ENCODE measurements at regions not wholly inside any gene's neighbourhood (a gene's known extent, or its start where the extent isn't known, plus 50 kb on each side); places are given as distances from the start of the nearest gene placed in this dataset.

- DNase-seq (ENCODE audit: low read depth in 3 of 3) = no peak
Observed at GRCh38 chr22:49213731-49214352, 613.8 kb downstream of the BRD1 start.

- DNase-seq (ENCODE audit: low read depth in 3 of 3) = no peak
Observed at GRCh38 chr22:49212466-49212865, 615.2 kb downstream of the BRD1 start.

- no peak for DNase-seq (ENCODE audit: low read depth in 3 of 3)
Observed at GRCh38 chr22:49212002-49212401, 615.7 kb downstream of the BRD1 start.

GRCh38 chr22:49211176-49211575 is 616.5 kb downstream of the BRD1 start:
- no peak for DNase-seq (ENCODE audit: low read depth in 3 of 3)

GRCh38 chr22:49210606-49211005 is 617.1 kb downstream of the BRD1 start:
- no peak for DNase-seq (ENCODE audit: low read depth in 3 of 3)

DNA sequence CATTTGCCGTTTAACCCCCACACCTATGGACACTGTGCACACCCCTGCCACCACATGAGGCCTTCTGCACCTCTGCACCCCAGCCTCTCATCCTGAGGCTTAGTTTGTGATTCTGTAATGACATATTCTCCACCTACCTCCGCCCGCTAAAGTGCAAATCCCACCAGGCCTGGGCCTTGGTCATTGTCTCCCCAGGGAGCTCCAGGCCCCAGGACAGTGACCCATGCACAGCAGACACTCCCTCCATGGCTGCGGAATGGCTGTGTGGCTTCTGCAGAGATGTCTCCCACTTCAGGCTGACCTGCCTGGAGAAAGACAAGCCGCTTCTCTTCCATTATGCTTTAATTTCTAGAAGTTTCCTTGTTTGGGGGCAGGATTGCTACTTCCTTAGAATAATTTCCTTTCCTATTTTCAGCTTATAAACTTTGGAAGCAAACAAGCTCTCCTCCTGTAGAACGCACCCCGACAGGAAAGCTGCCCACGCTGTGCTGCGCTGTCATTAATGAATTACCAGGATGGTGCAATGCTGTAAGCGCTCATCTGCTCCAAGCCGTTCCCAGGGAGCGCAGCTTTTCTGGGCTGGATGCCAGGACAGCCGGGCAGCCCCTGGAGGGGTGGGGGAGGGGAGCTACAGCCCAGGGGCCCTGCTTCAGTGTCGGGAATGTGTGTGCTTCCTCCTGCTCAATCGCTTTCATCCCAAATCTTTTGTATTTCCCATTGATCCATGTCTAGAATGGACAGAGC is 618.0 kb downstream of the BRD1 start:
- DNase-seq (ENCODE audit: low read depth in 3 of 3) = no peak

- DNase-seq (ENCODE audit: low read depth in 3 of 3) = no peak
Observed at GRCh38 chr22:49208768-49209252, 618.9 kb downstream of the BRD1 start.

DNA sequence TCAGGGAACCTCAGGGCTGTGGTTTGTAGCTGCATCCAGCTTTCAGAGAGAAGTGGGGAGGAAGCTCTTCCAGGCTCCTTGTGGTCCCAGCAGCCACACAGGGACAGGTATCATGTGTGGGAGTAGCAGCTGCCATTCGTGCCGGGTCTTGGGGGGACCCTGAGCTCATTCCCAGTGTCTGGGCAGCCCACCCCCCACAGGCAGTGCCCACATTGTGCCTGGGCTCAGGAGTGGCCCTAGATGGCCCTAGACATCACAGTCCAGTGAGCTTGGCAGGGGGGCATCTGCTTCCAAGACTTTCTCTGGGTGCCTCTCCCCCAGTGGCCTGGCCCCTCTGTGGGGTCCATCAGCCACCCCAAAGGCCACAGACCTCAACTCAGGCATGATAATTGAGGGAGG is 619.7 kb downstream of the BRD1 start:
- no peak for DNase-seq (ENCODE audit: low read depth in 3 of 3)

DNA sequence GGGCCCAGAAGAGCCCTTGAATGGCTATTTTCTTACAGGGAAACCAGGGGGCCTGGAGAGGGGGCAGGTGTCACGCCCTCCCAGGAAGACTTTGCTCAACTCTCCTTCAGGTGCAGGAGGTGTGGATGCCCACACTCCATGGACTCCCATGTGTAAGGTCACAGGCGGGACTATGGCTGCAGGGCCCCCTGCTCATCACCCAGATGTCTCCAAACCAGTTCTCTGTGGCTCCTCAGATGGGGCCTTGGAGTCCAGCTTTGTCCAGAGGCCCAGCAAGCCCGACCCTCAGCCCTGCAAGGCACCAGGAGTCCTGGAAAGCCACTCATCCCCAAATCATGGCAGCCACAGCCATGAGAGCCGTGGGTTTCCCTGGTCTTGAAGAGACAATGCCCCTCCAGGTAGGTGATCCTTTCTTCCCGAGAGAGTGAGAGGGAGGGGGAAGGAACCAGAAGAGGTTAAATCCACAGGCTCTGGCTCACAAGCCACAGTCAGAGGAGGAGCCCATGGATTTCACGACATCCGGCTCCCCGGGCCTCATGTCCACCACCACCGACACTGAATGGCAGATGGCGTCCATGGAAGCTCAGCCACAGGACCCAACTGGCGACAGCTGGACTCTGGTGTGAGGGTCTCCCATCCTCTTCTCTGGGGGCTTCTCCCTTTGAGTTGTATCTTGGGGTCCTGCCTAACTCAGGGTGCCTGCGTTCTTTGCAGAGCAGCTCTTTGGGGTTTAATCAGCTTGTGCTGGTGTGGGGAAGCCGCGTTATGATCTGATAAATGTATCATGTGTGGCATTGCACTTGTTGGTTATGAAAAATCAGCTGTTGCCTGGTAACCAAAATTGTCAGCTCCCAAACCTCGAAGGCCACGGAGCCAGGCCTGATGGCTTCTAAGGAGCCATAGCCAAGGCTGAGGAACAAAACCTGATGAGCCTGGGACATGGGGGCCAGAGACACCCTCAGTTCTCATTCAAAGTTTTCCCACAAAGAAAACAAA is 620.4 kb downstream of the BRD1 start:
- no peak for DNase-seq (ENCODE audit: low read depth in 3 of 3)

- no peak for DNase-seq (ENCODE audit: low read depth in 3 of 3)
Observed at GRCh38 chr22:49206281-49206680, 621.4 kb downstream of the BRD1 start.

GRCh38 chr22:49205483-49205800 is 622.2 kb downstream of the BRD1 start:
- no peak for DNase-seq (ENCODE audit: low read depth in 3 of 3)

DNA sequence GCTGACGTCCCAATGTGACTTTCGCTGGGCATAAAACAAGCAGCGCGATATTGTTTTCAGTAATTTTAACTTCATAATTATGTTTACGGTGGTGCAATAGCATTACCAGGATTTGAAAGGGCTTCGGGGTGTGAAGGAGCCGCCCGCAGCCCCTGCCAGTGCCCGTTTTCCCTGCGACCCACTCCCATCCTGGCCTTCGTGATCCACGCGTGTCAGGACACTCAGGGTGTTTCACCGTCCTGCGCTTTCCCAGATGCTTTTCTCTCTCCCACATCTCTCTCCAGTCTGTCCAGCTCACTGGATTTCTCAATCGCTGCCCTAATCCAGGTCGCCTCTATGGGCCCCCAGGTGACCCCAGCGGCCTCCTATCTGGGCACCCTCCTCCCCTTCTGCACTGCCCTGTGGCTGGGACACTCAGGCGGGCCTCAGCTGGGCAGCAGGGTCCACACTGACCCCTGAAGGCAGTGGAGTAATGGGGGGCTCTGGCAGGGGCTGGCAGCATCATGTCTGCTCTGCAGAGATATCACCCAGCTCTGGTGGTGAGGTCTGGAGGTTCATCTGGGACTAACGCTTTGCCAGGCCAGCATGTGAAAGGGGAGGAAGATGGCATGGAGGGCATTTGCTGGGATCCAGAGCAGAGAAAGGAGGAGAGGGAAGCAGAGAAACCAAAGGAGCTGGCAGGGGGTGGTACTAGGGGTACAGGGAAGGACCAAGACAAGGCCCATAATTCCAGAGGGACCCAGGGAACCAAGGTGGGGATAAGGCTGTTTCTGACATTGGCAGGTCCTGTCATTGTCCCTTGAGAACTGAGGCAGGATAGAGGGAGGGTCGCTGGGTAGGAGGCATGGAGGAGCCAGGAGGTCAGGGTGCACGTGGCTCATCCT is 622.8 kb downstream of the BRD1 start:
- no peak for DNase-seq (ENCODE audit: low read depth in 3 of 3)

DNA sequence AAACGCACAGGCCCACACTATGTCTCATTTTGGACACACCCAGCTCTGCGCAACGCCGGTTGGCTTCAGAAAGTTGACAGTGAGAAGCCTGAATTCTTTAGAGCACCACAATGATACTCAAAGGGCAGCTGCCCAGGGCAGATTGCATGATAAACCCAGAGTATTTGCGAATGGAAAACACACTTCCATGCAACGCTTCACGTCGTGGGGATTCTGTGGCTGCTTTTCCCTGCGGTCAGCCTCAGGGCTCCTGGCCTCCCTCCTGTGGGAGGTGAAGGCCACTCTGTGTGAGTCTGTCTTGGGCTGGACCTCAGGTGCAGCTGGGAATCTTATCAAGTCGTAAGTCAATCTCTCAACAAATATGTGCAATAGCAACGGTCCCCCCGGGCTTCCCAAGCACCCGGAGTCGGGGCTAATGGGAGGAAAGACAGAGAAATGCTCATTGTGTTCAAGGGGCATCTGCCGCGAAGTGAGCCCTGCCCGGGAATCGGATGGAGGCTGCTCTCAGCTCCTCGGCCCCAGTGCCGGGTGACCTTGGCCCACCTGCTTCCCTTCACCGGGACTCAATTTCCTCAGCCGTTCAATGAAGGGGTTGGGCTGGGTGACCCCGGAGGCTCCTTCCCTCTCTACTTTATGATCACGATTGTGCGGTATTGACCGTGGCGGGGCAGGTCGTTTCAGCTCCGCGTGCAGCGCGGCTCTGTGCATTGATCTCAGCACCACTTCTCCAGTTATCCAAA is 623.6 kb downstream of the BRD1 start:
- no peak for DNase-seq (ENCODE audit: low read depth in 3 of 3)

GRCh38 chr22:49203091-49203858 is 624.4 kb downstream of the BRD1 start:
- no peak for DNase-seq (ENCODE audit: low read depth in 3 of 3)

GRCh38 chr22:49202226-49202625 is 625.4 kb downstream of the BRD1 start:
- DNase-seq (ENCODE audit: low read depth in 3 of 3) = no peak

- DNase-seq (ENCODE audit: low read depth in 3 of 3) = no peak
Observed at GRCh38 chr22:49201046-49201970, 626.4 kb downstream of the BRD1 start.

- no peak for DNase-seq (ENCODE audit: low read depth in 3 of 3)
Observed at GRCh38 chr22:49199224-49199623, 628.4 kb downstream of the BRD1 start.

DNA sequence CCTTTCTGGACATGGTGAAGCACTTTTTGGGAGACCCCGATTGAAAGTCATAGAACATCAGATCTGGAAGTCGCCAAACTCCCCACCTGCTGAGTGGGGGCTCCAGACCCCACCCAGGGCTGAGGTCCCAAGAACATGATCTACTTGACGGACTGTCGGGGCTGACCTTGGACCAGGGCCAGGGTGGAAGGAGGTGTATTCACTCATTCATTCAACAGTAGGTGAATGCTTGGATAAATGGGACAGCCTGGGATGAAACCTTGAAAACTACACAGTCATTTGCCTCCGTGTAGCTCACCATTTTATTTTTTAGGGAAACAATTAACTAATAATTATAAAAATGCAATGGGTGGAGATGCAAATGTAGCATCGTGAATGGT is 629.0 kb downstream of the BRD1 start:
- no peak for DNase-seq (ENCODE audit: low read depth in 3 of 3)

Data from stimulated activated CD4-positive, alpha-beta T cell treated with anti-CD3 and anti-CD28 coated beads, TNF-alpha, amount 100 ng/mL, for 48 hours (primary cell).